Neuronal stem cell (in vitro differentiated cells): ENCODE measurements at regions not wholly inside any gene's neighbourhood (a gene's known extent, or its start where the extent isn't known, plus 50 kb on each side); places are given as distances from the start of the nearest gene placed in this dataset.

Experiments used
- DNase-seq: peaks from one replicate; pipeline ENCODE4 v3.0.0-alpha.2; 2013; ENCODE audit warnings: low spot score
- H2AFZ ChIP-seq: one replicate; pipeline ENCODE4 v1.6.1; 2013; ENCODE audit warnings: mild to moderate bottlenecking, low read length, inconsistent platforms
- H2AK5ac ChIP-seq: 2 replicates; pipeline ENCODE4 v1.6.1; 2013; ENCODE audit warnings: low read depth, mild to moderate bottlenecking, inconsistent platforms, low read length, moderate library complexity, mixed read lengths
- H2BK120ac ChIP-seq: 2 replicates; pipeline ENCODE4 v1.6.1; 2013; ENCODE audit warnings: low read depth, mild to moderate bottlenecking, inconsistent platforms, low read length, moderate library complexity, mixed read lengths
- H2BK12ac ChIP-seq: one replicate; pipeline ENCODE4 v1.6.1; 2013; ENCODE audit warnings: low read length, inconsistent platforms
- H2BK15ac ChIP-seq: 2 replicates; pipeline ENCODE4 v1.6.1; 2013; ENCODE audit warnings: mild to moderate bottlenecking, low read length, inconsistent platforms, mixed read lengths
- H2BK5ac ChIP-seq: one replicate; pipeline ENCODE4 v1.6.1; 2013; ENCODE audit warnings: inconsistent platforms, mild to moderate bottlenecking, low read length, moderate library complexity
- H3K14ac ChIP-seq: one replicate; pipeline ENCODE4 v1.6.1; 2013; ENCODE audit warnings: low read length, inconsistent platforms
- H3K18ac ChIP-seq: 2 replicates; pipeline ENCODE4 v1.6.1; 2013; ENCODE audit warnings: low read length, inconsistent platforms
- H3K23ac ChIP-seq: 2 replicates; pipeline ENCODE4 v1.6.1; 2013; ENCODE audit warnings: low read depth, mild to moderate bottlenecking, mixed read lengths, low read length, inconsistent platforms; ENCODE audit not compliant: poor library complexity
- H3K27ac ChIP-seq: replicated peaks from 3 replicates; pipeline ENCODE4 v1.5.1; 2013; ENCODE audit warnings: low read length, inconsistent platforms
- H3K27me3 ChIP-seq, 3 experiments: 2 replicates each; pipeline ENCODE4 v1.6.1; 2013; ENCODE audit warnings: low read length in 3 of 3, mild to moderate bottlenecking in 2 of 3, inconsistent platforms in 1 of 3, low read depth in 1 of 3, mixed read lengths in 1 of 3, moderate library complexity in 1 of 3; ENCODE audit not compliant: control insufficient read depth in 3 of 3, insufficient read depth in 3 of 3
- H3K36me3 ChIP-seq, 2 donors: replicated peaks in 1 of 2; 2 replicates each; pipeline ENCODE4 v1.6.1; 2013; ENCODE audit warnings: low read length in 2 of 2; ENCODE audit not compliant: control insufficient read depth in 2 of 2, insufficient read depth in 2 of 2
- H3K4ac ChIP-seq: 2 replicates; pipeline ENCODE4 v1.6.1; 2013; ENCODE audit warnings: inconsistent platforms, mild to moderate bottlenecking, low read length, moderate library complexity
- H3K4me1 ChIP-seq, 2 donors: 1 replicate in 1 of 2; 2 replicates in 1 of 2; pipeline ENCODE4 v1.6.1; 2013; ENCODE audit warnings: low read length in 2 of 2, low read depth in 1 of 2; ENCODE audit not compliant: control insufficient read depth in 2 of 2, insufficient read depth in 1 of 2
- H3K4me2 ChIP-seq: one replicate; pipeline ENCODE4 v1.6.1; 2013; ENCODE audit warnings: mild to moderate bottlenecking, low read length, inconsistent platforms; ENCODE audit not compliant: insufficient read depth, poor library complexity, severe bottlenecking
- H3K4me3 ChIP-seq, 2 donors: 2 replicates each; pipeline ENCODE4 v1.5.1; 2013; ENCODE audit warnings: low read length in 2 of 2, mild to moderate bottlenecking in 2 of 2, inconsistent platforms in 1 of 2, moderate library complexity in 1 of 2
- H3K79me1 ChIP-seq: one replicate; pipeline ENCODE4 v1.6.1; 2013; ENCODE audit warnings: low read depth, mild to moderate bottlenecking, inconsistent platforms, low read length, moderate library complexity
- H3K9ac ChIP-seq: one replicate; pipeline ENCODE4 v1.6.1; 2013; ENCODE audit warnings: mild to moderate bottlenecking, low read depth, low read length, inconsistent platforms; ENCODE audit not compliant: poor library complexity
- H3K9me3 ChIP-seq, 2 donors: replicated peaks in 1 of 2; 2 replicates each; pipeline versions ENCODE3 to v1.6.1; 2013; ENCODE audit warnings: low read length in 2 of 2, mild to moderate bottlenecking in 2 of 2, inconsistent platforms in 1 of 2, low read depth in 1 of 2, mixed read lengths in 1 of 2, moderate library complexity in 1 of 2; ENCODE audit not compliant: control insufficient read depth in 2 of 2, insufficient read depth in 1 of 2
- H4K8ac ChIP-seq: one replicate; pipeline ENCODE4 v1.6.1; 2013; ENCODE audit warnings: low read depth, mild to moderate bottlenecking, inconsistent platforms, low read length, moderate library complexity
- H4K91ac ChIP-seq: one replicate; pipeline ENCODE4 v1.6.1; 2013; ENCODE audit warnings: low read length, low read depth, mild to moderate bottlenecking, inconsistent platforms; ENCODE audit not compliant: poor library complexity
- WGBS, 2 donors: extraction: QIAGEN DNeasy Blood & Tissue Kit; methylation state at CpG; one replicate each; pipeline ENCODE4 v1.1.7; 2013; ENCODE audit warnings: missing lambda C conversion rate in 2 of 2, mixed read lengths in 1 of 2; ENCODE audit not compliant: insufficient read length in 2 of 2, insufficient replicate concordance in 1 of 2; ENCODE audit errors: extremely low coverage in 2 of 2; 5-methylcytosine and 5-hydroxymethylcytosine counted together

DNA sequence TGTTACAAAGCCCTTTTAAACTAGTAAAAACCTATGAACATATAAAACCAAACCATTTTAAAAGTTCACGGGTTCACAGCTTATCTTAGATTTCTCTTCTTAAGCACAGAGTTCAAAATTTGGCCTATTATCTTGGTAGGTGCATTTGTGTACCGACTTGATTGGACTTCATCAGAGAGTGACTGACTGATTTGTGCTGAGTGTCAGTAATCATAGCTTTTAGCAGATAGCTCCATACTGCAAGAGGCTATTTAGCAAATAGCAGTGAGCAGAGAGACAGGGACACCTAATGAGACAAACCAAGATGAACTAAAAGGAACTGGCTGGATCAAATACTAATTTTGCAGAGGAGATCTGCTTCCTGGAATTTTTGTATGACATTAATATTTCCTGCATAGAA lies 274.5 kb downstream of the PRR16 start:
- no peak overlapping the region for H4K8ac ChIP-seq
- H2AFZ ChIP-seq: no peak overlapping the region
- H2AK5ac ChIP-seq: no peak overlapping the region
- H3K27ac ChIP-seq: no peak overlapping the region
- no peak overlapping the region for H3K9ac ChIP-seq
- H3K18ac ChIP-seq: no peak overlapping the region
- no peak overlapping the region for H3K23ac ChIP-seq
- no peak overlapping the region for H2BK15ac ChIP-seq
- no peaks in the 10 kb centered on the region for H3K27me3 ChIP-seq
- no peak overlapping the region for H3K4me3 ChIP-seq
- no peak overlapping the region for H3K4me2 ChIP-seq
- H3K9me3 ChIP-seq: no peaks in the 10 kb centered on the region
- H2BK12ac ChIP-seq: no peak overlapping the region
- no peak for DNase-seq
- no peaks in the 10 kb centered on the region for H3K36me3 ChIP-seq
- H2BK120ac ChIP-seq: no peak overlapping the region
- H2BK5ac ChIP-seq: no peak overlapping the region
- H3K14ac ChIP-seq: no peak overlapping the region
- WGBS, 2 donors: no CpG with 5 or more reads among the region's 2 CpGs
- H4K91ac ChIP-seq: no peak overlapping the region
- H3K79me1 ChIP-seq: no peaks in the 10 kb centered on the region
- H3K4ac ChIP-seq: no peak overlapping the region
- H3K4me1 ChIP-seq: no peaks in the 10 kb centered on the region

DNA sequence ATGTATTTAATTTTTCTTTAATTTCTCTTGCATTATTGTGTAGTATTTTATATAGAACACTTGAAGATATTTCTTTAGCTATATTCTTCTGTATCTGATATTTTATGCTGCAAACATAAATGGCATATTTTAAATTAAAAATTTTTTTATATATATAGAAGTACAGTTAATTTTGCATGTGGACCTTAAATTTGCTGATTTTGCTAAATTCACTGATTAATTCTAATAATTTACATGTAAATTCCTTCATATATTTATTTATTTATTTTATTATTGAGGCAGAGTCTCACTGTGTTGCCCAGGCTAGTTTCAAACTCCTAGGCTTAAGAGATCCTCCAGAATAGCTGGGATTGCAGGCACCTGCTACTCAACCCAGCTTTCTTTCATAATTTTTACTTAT lies 276.9 kb downstream of the PRR16 start:
- Histone ChIP-seq H2BK120ac (no peak overlapping the region), H3K4me2 (no peak overlapping the region), H2AFZ (no peak overlapping the region), H3K4me1 (no peaks in the 10 kb centered on the region), H2BK12ac (no peak overlapping the region), H4K91ac (no peak overlapping the region), H4K8ac (no peak overlapping the region), H3K23ac (no peak overlapping the region), H3K27ac (no peak overlapping the region), H3K36me3 (no peaks in the 10 kb centered on the region), H3K9ac (no peak overlapping the region), H2BK15ac (no peak overlapping the region), H3K4me3 (no peak overlapping the region), H3K18ac (no peak overlapping the region), H3K4ac (no peak overlapping the region), H3K14ac (no peak overlapping the region), H2AK5ac (no peak overlapping the region), H3K9me3 (no peaks in the 10 kb centered on the region), H2BK5ac (no peak overlapping the region), H3K27me3 (no peaks in the 10 kb centered on the region), H3K79me1 (no peaks in the 10 kb centered on the region)
- no peak for DNase-seq

DNA sequence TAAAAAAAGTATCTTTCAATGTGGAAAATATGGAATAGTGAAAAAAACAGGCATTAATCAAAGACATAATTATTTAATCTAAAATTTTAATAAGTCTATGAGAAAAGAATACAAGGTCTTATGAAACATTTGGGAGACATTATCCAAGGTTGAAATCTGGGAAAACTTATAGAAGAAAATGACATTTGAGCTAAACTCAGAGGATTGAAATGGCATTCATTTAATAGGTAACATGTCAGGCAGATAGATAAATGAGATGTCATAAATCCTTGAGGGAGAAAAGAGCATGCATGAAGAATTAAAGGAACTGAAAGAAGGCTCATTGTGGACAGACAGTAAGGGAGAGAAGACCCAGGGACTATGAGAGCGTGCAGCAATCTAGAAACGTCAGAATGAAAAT lies 284.4 kb downstream of the PRR16 start:
- H3K4ac ChIP-seq: no peak overlapping the region
- H3K79me1 ChIP-seq: no peaks in the 10 kb centered on the region
- H3K27ac ChIP-seq: no peak overlapping the region
- H3K4me2 ChIP-seq: no peak overlapping the region
- no peak overlapping the region for H2BK12ac ChIP-seq
- no peak overlapping the region for H2AK5ac ChIP-seq
- no peak overlapping the region for H2BK15ac ChIP-seq
- no peak overlapping the region for H4K91ac ChIP-seq
- H3K9ac ChIP-seq: no peak overlapping the region
- H3K4me1 ChIP-seq: no peaks in the 10 kb centered on the region
- no CpG with 5 or more reads among the region's 2 CpGs for WGBS, 2 donors
- H2BK5ac ChIP-seq: no peak overlapping the region
- no peaks in the 10 kb centered on the region for H3K9me3 ChIP-seq
- DNase-seq: no peak
- H3K14ac ChIP-seq: no peak overlapping the region
- H3K27me3 ChIP-seq: no peaks in the 10 kb centered on the region
- H3K23ac ChIP-seq: no peak overlapping the region
- H2AFZ ChIP-seq: no peak overlapping the region
- no peak overlapping the region for H3K4me3 ChIP-seq
- H2BK120ac ChIP-seq: no peak overlapping the region
- no peak overlapping the region for H4K8ac ChIP-seq
- H3K36me3 ChIP-seq: no peaks in the 10 kb centered on the region
- no peak overlapping the region for H3K18ac ChIP-seq

DNA sequence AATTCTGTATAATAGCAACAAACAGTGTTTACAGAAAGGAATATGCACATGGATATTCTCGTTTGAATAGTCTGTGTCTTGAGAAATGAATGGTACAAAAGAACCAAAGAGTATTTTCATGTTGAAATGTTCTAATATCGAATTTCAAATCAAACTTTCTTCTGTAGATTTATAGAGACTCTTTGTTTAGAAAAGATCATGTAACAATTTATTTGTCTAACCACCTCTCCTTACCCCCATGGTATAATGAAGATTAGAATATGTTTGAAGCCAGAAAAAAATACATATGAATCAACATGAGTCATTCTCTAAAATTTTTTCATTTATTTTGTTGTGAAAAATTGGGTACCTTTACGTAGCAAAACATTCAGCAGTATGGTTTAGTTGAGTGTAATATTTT lies 285.6 kb downstream of the PRR16 start:
- no peak overlapping the region for H2BK120ac ChIP-seq
- no peak overlapping the region for H2BK12ac ChIP-seq
- no peak overlapping the region for H3K4me3 ChIP-seq
- no peaks in the 10 kb centered on the region for H3K9me3 ChIP-seq
- H2BK15ac ChIP-seq: no peak overlapping the region
- no peak overlapping the region for H3K4ac ChIP-seq
- no peak overlapping the region for H4K91ac ChIP-seq
- H3K9ac ChIP-seq: no peak overlapping the region
- WGBS, 2 donors: no CpG with 5 or more reads among the region's 3 CpGs
- H3K4me2 ChIP-seq: no peak overlapping the region
- no peaks in the 10 kb centered on the region for H3K4me1 ChIP-seq
- no peaks in the 10 kb centered on the region for H3K27me3 ChIP-seq
- no peak overlapping the region for H2AFZ ChIP-seq
- no peaks in the 10 kb centered on the region for H3K36me3 ChIP-seq
- no peak overlapping the region for H3K14ac ChIP-seq
- H3K18ac ChIP-seq: no peak overlapping the region
- H2AK5ac ChIP-seq: no peak overlapping the region
- DNase-seq: no peak
- no peak overlapping the region for H2BK5ac ChIP-seq
- no peak overlapping the region for H3K23ac ChIP-seq
- H4K8ac ChIP-seq: no peak overlapping the region
- no peak overlapping the region for H3K27ac ChIP-seq
- no peaks in the 10 kb centered on the region for H3K79me1 ChIP-seq
